Activated CD4-positive, alpha-beta T cell treated with anti-CD3 and anti-CD28 coated beads for 36 hours (primary cell): ENCODE measurements at regions not wholly inside any gene's neighbourhood (a gene's known extent, or its start where the extent isn't known, plus 50 kb on each side); places are given as distances from the start of the nearest gene placed in this dataset.

Experiments used
- ATAC-seq: fragments of 200-7000 bp; cut with Tn5 transposase; one replicate; pipeline ENCODE4 v1.10.0; 2021; ENCODE audit warnings: mild to moderate bottlenecking, moderate library complexity
- CTCF ChIA-PET: fragments of 350-600 bp; sonication (Branson Sonifier 250); formaldehyde crosslinking; loops from one replicate; lab custom pipeline; 2021; ENCODE audit warnings: antibody characterized with exemption; lab: Charles Lee
- POLR2A ChIA-PET: fragments of 350-600 bp; sonication (Branson Sonifier 250); formaldehyde crosslinking; loops from one replicate; lab custom pipeline; 2021; ENCODE audit warnings: antibody characterized with exemption, inconsistent platforms; lab: Charles Lee
- DNase-seq: peaks from one replicate; pipeline ENCODE4 v3.0.0-alpha.2; 2020
- H3K27ac Mint-ChIP-seq: one replicate; pipeline ENCODE4 v1.8.0; 2021; ENCODE audit warnings: mixed read lengths
- H3K27me3 Mint-ChIP-seq: one replicate; pipeline ENCODE4 v1.8.0; 2021; ENCODE audit warnings: mixed read lengths
- H3K36me3 Mint-ChIP-seq: one replicate; pipeline ENCODE4 v1.8.0; 2021; ENCODE audit warnings: low read depth, mixed read lengths
- H3K4me1 Mint-ChIP-seq: one replicate; pipeline ENCODE4 v1.8.0; 2021; ENCODE audit warnings: mixed read lengths
- H3K4me3 Mint-ChIP-seq: one replicate; pipeline ENCODE4 v1.8.0; 2021; ENCODE audit warnings: mild to moderate bottlenecking, moderate library complexity, mixed read lengths
- H3K9me3 Mint-ChIP-seq: one replicate; pipeline ENCODE4 v1.8.0; 2021; ENCODE audit warnings: low read depth, mixed read lengths
- intact Hi-C, 2 experiments: fragments of 100-400 bp; cut with DNase I in 1 of 2; cut with micrococcal nuclease in 1 of 2; formaldehyde crosslinking; loops; one replicate each; pipeline versions ENCODE4 v1.14.2 to v1.15.1; 2022 to 2024; cut with DNase I, micrococcal nuclease

DNA sequence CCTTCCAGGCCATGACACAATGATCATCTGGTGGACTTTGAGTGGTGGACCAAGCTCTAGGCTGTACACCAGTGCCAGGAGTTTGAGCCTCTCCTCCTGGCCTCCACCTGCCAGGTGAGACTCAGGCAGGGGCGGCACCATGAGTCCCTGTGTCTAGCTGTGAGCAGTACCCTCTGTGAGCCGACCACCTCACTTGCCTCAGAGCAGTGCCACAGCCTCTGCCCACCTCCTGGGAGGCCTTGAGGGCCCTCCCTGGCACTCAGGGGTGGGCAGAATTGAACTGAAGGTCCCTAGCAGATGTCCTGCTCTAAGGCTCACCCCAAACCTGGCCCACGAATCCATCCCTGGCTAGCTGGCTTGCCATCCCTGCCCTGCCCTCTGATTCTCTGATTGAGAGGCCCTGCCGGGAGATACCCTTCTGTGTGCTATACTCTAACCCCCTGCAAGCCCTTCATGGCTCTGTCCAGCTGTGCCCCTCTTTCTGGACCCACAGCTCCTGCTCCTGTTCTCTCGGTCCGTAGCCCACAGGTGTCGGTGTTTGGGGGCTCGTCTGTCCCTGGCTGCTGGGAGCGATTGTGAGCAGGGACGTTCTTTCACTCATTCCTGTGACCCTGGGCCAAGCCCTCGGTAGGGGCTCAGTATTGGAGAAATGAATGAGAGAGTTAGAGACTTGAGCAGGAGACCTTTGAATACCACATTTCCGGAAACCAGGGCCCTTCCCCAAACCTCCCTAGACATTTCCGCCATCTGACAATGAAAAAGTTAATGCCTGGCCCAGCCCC is 70.0 kb downstream of the INHBB start:
- Mint-ChIP-seq H3K9me3 (peaks cover 4% of the 10 kb centered on the region), H3K27ac (no peak overlapping the region), H3K27me3 (peaks cover 9% of the 10 kb centered on the region), H3K4me3 (no peak overlapping the region), H3K36me3 (no peaks in the 10 kb centered on the region), H3K4me1 (no peaks in the 10 kb centered on the region)
- ChIA-PET CTCF (no interaction called here), POLR2A (no interaction called here)
- no peak for DNase-seq
- intact Hi-C loops: no loop called here
- ATAC-seq: no peak

DNA sequence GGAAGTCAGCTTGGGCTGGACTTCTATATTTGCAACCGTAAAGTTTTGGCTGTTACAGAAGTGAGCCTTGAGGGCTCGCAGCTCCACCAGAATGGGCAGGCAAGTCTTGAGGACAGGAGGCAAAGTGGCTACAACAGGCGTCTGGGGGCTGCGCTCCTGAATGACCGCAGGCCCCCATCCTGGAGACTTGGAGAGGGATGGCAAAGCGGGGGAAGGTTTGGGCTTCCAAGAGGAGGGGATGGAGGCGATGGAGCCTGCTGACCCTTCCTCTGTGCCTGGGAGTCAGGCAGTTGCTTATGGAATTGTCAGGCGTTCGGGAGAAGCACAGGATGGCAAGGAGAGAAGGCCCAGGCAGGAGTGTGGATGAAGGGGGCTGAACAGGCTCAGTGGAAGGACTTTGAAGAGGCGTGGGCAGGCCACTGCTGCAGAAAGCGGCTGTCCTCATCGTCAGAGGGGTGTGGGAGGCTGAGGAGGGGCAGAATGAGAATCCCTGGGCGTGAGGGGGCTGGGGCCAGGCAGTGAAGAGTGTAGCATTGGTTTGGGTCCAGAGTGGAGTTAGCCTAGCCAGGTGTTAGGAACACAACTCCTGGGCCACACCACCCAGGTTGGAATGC is 72.3 kb downstream of the INHBB start:
- Mint-ChIP-seq H3K4me3 (no peak overlapping the region), H3K36me3 (no peaks in the 10 kb centered on the region), H3K27ac (no peak overlapping the region), H3K27me3 (peaks cover 7% of the 10 kb centered on the region), H3K4me1 (no peaks in the 10 kb centered on the region), H3K9me3 (no peaks in the 10 kb centered on the region)
- ChIA-PET POLR2A (no interaction called here), CTCF (no interaction called here)
- DNase-seq: no peak
- intact Hi-C loops: no loop called here
- no peak for ATAC-seq

GRCh38 chr2:120419073-120419472 is 73.1 kb downstream of the INHBB start:
- DNase-seq: no peak
- intact Hi-C loops: no loop called here
- Mint-ChIP-seq H3K4me1 (no peaks in the 10 kb centered on the region), H3K27ac (no peak overlapping the region), H3K4me3 (no peak overlapping the region), H3K27me3 (peaks cover 10% of the 10 kb centered on the region), H3K9me3 (no peaks in the 10 kb centered on the region), H3K36me3 (no peaks in the 10 kb centered on the region)
- ChIA-PET CTCF (interaction anchor here (0.6 kb wide), 1 partner anchor 66 kb away, joined by 3 read pairs; no protein-coding TSS in a partner anchor), POLR2A (no interaction called here)
- no peak for ATAC-seq

- ChIA-PET POLR2A (no interaction called here), CTCF (interaction anchor here (0.6 kb wide), 1 partner anchor 67 kb away, joined by 3 read pairs; no protein-coding TSS in a partner anchor)
- Mint-ChIP-seq H3K36me3 (no peaks in the 10 kb centered on the region), H3K4me1 (no peaks in the 10 kb centered on the region), H3K9me3 (no peaks in the 10 kb centered on the region), H3K27me3 (peaks cover 10% of the 10 kb centered on the region), H3K4me3 (no peak overlapping the region), H3K27ac (no peak overlapping the region)
- no peak for DNase-seq
- no peak for ATAC-seq
- intact Hi-C loops: no loop called here
Measured at GRCh38 chr2:120419955-120420354, 74.0 kb downstream of the INHBB start.

DNA sequence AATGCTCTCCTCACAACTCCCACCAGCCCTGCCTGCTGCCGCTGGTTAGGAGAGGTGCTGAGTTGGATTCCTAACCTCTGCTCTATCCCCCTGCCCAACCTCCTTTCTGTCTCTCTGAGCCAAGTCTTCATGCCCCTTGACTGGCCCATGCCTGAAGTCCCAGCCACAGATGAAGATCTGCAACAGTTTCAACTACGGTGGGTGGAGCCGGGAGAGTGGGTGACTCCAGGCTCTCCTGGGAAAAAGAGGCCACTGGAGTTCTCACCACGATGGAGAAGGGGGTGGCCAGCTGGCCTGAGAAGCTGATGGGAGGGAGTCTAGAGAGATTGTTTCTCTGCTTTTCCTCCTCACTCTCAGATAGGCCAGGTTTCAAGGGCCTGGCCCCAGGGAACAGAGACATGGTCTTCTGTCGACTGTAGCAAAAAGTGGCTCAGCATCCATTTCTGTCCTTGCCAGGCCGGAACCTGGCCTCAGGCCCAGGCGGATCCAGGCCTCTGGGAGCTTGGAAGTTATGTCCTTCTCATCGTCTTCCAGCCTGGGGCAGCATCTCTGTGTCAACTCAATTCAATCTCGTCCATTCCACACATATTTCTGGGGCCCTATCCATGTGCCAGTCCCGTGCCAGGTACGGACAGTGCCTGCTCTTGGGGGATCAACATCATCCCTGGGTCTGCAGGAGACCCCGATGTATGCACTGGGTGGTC is 75.3 kb downstream of the INHBB start:
- peaks cover 10% of the 10 kb centered on the region for H3K27me3 Mint-ChIP-seq
- ChIA-PET CTCF (no interaction called here), POLR2A (no interaction called here)
- ATAC-seq: no peak
- H3K9me3 Mint-ChIP-seq: no peaks in the 10 kb centered on the region
- H3K4me1 Mint-ChIP-seq: no peaks in the 10 kb centered on the region
- no peak overlapping the region for H3K27ac Mint-ChIP-seq
- DNase-seq: no peak
- intact Hi-C loops: no loop called here
- no peaks in the 10 kb centered on the region for H3K36me3 Mint-ChIP-seq
- H3K4me3 Mint-ChIP-seq: no peak overlapping the region

DNA sequence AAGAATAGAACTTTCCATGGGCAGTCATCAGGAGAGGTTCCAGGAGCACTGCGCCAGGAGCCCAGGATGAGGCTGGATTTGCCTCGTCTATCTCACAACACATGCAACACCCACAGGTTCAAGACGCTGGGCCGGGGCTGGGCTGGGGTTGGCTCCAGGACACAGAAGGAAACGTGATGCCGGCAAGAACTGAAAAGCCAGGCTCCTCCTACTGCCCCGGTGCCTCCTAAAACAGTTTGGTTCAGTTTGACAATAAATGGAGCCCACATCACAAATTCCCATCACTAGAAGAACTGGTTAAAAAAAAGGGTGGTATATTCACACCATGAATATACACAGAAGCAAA is 75.9 kb downstream of the INHBB start:
- no peaks in the 10 kb centered on the region for H3K4me1 Mint-ChIP-seq
- H3K36me3 Mint-ChIP-seq: no peaks in the 10 kb centered on the region
- POLR2A ChIA-PET: no interaction called here
- CTCF ChIA-PET: no interaction called here
- DNase-seq: no peak
- H3K9me3 Mint-ChIP-seq: no peaks in the 10 kb centered on the region
- no peak for ATAC-seq
- intact Hi-C loops: no loop called here
- H3K4me3 Mint-ChIP-seq: no peak overlapping the region
- H3K27me3 Mint-ChIP-seq: peaks cover 12% of the 10 kb centered on the region
- H3K27ac Mint-ChIP-seq: no peak overlapping the region

DNA sequence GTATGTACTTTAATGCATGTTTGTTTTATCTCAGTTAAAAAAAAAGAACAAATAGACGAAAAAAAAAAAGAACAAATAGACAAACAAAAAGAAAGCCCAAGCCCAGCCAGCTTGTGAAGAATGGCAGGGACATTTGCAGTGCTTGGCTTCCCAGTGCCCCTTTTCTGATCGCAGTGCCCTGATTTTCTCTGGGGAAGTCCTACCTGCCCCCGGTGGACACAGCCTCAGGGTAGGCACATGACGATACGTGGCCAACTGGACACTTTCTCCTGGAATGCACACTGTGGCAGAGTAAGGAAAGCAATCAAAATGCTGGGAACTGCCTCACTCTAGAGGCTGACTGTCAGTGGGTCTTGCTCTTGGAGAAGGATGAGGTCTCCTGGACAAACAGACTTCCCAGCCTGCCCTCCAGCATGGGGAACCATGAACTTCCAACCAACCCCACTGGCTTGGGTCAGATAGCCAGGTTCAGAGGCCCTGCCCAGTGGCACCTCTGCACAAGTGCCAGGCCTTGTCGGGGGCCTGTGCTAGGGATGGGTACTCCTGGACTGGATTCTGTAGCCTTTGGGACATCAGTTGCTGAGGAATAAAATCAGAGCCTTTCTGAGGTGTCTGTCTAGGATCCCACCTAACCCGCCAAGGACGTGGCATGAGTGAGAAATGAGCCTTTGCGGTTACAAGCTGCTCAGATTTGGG is 76.7 kb downstream of the INHBB start:
- intact Hi-C loops: no loop called here
- ATAC-seq (no peak), DNase-seq (no peak)
- no peak overlapping the region for H3K4me3 Mint-ChIP-seq
- no peaks in the 10 kb centered on the region for H3K4me1 Mint-ChIP-seq
- CTCF ChIA-PET: no interaction called here
- H3K27ac Mint-ChIP-seq: no peak overlapping the region
- peaks cover 12% of the 10 kb centered on the region for H3K27me3 Mint-ChIP-seq
- no peaks in the 10 kb centered on the region for H3K9me3 Mint-ChIP-seq
- no peaks in the 10 kb centered on the region for H3K36me3 Mint-ChIP-seq
- POLR2A ChIA-PET: no interaction called here

- H3K27ac Mint-ChIP-seq: no peak overlapping the region
- no peak overlapping the region for H3K4me3 Mint-ChIP-seq
- no peaks in the 10 kb centered on the region for H3K36me3 Mint-ChIP-seq
- peaks cover 14% of the 10 kb centered on the region for H3K27me3 Mint-ChIP-seq
- no peaks in the 10 kb centered on the region for H3K9me3 Mint-ChIP-seq
- ATAC-seq: no peak
- H3K4me1 Mint-ChIP-seq: no peaks in the 10 kb centered on the region
- no peak for DNase-seq
- POLR2A ChIA-PET: no interaction called here
- CTCF ChIA-PET: no interaction called here
- intact Hi-C loops: no loop called here
Measured at GRCh38 chr2:120423167-120423943, 77.4 kb downstream of the INHBB start.

- no peaks in the 10 kb centered on the region for H3K4me1 Mint-ChIP-seq
- POLR2A ChIA-PET: no interaction called here
- no peak for ATAC-seq
- intact Hi-C loops: no loop called here
- CTCF ChIA-PET: no interaction called here
- no peak overlapping the region for H3K27ac Mint-ChIP-seq
- H3K27me3 Mint-ChIP-seq: peaks cover 12% of the 10 kb centered on the region
- H3K36me3 Mint-ChIP-seq: no peaks in the 10 kb centered on the region
- H3K4me3 Mint-ChIP-seq: no peak overlapping the region
- DNase-seq: no peak
- no peaks in the 10 kb centered on the region for H3K9me3 Mint-ChIP-seq
Measured at GRCh38 chr2:120424274-120424796, 78.4 kb downstream of the INHBB start.

- no peaks in the 10 kb centered on the region for H3K9me3 Mint-ChIP-seq
Measured at GRCh38 chr2:120425014-120425413, 79.1 kb downstream of the INHBB start.

GRCh38 chr2:120428748-120429147 is 82.8 kb downstream of the INHBB start:
- ATAC-seq (no peak), DNase-seq (no peak)
- intact Hi-C loops: no loop called here
- ChIA-PET CTCF (no interaction called here), POLR2A (no interaction called here)
- Mint-ChIP-seq H3K9me3 (no peaks in the 10 kb centered on the region), H3K4me1 (no peaks in the 10 kb centered on the region), H3K4me3 (no peak overlapping the region), H3K36me3 (no peaks in the 10 kb centered on the region), H3K27me3 (peaks cover 9% of the 10 kb centered on the region), H3K27ac (no peak overlapping the region)

More at GRCh38 chr2:120425014-120425413, 79.1 kb downstream of the INHBB start:
- no peak for ATAC-seq
- ChIA-PET POLR2A (no interaction called here), CTCF (no interaction called here)
- H3K4me3 Mint-ChIP-seq: no peak overlapping the region
- no peaks in the 10 kb centered on the region for H3K4me1 Mint-ChIP-seq
- intact Hi-C loops: no loop called here
- no peak overlapping the region for H3K27ac Mint-ChIP-seq
- DNase-seq: no peak
- H3K27me3 Mint-ChIP-seq: peaks cover 15% of the 10 kb centered on the region
- no peaks in the 10 kb centered on the region for H3K36me3 Mint-ChIP-seq
